ENCODE measurements at regions not wholly inside any gene's neighbourhood (a gene's known extent, or its start where the extent isn't known, plus 50 kb on each side); places are given as distances from the start of the nearest gene placed in this dataset.

Small RNAs in the stretch of these regions (small RNA-seq; reads per million reads assigned to genes)
- 0 reads per million in 3 donors for gene RN7SKP228

All from sigmoid colon (tissue), 3 donors.